ENCODE measurements at regions not wholly inside any gene's neighbourhood (a gene's known extent, or its start where the extent isn't known, plus 50 kb on each side); places are given as distances from the start of the nearest gene placed in this dataset.

GRCh38 chr16:6897876-6898485 is 434.7 kb upstream of the RBFOX1 start:
- DNase-seq (ENCODE audit: low spot score) (no peak), ATAC-seq (no peak), FAIRE-seq (no peak)
- no peak overlapping the region for H2AFZ ChIP-seq (ENCODE audit: low read length)
- POLR2A ChIA-PET, result no interaction called here
- H3K4me1 ChIP-seq (ENCODE audit: insufficient read depth, low read length), result no peaks in the 10 kb centered on the region
- H3K79me2 ChIP-seq (ENCODE audit: insufficient read depth, low read length), result no peaks in the 10 kb centered on the region
- no TSS peak for BruUV-seq (replicated peaks)
- H3K27ac ChIP-seq (ENCODE audit: extremely low read length, insufficient read depth, low read length), result no peak overlapping the region
- no peak overlapping the region for H3K4me2 ChIP-seq (ENCODE audit: low read depth, low read length)
- WGBS (ENCODE audit: low lambda C conversion rate), result 25% methylated on average over 8 of the region's 8 CpGs
- in situ Hi-C loops (cut with HindIII; ENCODE audit: extremely low pct_ligation_motif_present, low pct_unique_long_range_greater_than_20kb), result no loop called here
- no peak overlapping the region for H3K4me3 ChIP-seq (replicated peaks in 1 of 3; ENCODE audit: insufficient read depth in 1 of 3, low read depth in 2 of 3, low read length in 3 of 3)
- CTCF ChIA-PET (ENCODE audit: low intra/inter-chr PET ratio, low total read pairs), result no interaction called here
- no peaks in the 10 kb centered on the region for H3K36me3 ChIP-seq (replicated peaks in 1 of 2; ENCODE audit: control insufficient read depth in 1 of 2, insufficient read depth in 2 of 2, low read length in 2 of 2)
- H4K20me1 ChIP-seq (ENCODE audit: insufficient read depth, low read length), result no peaks in the 10 kb centered on the region
- TF ChIP-seq ZNF362 (CRISPR knock-in tag; IDR thresholded peaks at IDR 0.05; ENCODE audit: borderline replicate concordance), result no peak
- no peak for TF ChIP-seq FOXP1 (IDR thresholded peaks at IDR 0.05)
- TF ChIP-seq FOXP1 (CRISPR knock-in tag; IDR thresholded peaks at IDR 0.05), result no peak
- TF ChIP-seq KLF16 (CRISPR knock-in tag; IDR thresholded peaks at IDR 0.05), result no peak
- no peak for TF ChIP-seq EEA1 (CRISPR knock-in tag; IDR thresholded peaks at IDR 0.05; ENCODE audit: borderline replicate concordance)
- no peak for TF ChIP-seq ZNF17 (CRISPR knock-in tag; IDR thresholded peaks at IDR 0.05)
- TF ChIP-seq HOXD1 (CRISPR knock-in tag; IDR thresholded peaks at IDR 0.05), result no peak
- no peak for TF ChIP-seq JUNB (CRISPR knock-in tag; IDR thresholded peaks at IDR 0.05; ENCODE audit: borderline replicate concordance)
- TF ChIP-seq NRL (CRISPR knock-in tag; IDR thresholded peaks at IDR 0.05; ENCODE audit: borderline replicate concordance), result no peak
- TF ChIP-seq PCBP1 (IDR thresholded peaks at IDR 0.05; ENCODE audit: borderline replicate concordance, low read depth, low read length), result no peak
- TF ChIP-seq MTF1 (CRISPR knock-in tag; IDR thresholded peaks at IDR 0.05), result no peak
- no peak for TF ChIP-seq SMAD1 (CRISPR knock-in tag; IDR thresholded peaks at IDR 0.05; ENCODE audit: borderline replicate concordance, low read depth)
- no peak for TF ChIP-seq YEATS4 (CRISPR knock-in tag; IDR thresholded peaks at IDR 0.05; ENCODE audit: borderline replicate concordance)
- TF ChIP-seq IRX3 (CRISPR knock-in tag; IDR thresholded peaks at IDR 0.05; ENCODE audit: borderline replicate concordance, low read depth), result no peak
- TF ChIP-seq ZBTB10 (CRISPR knock-in tag; IDR thresholded peaks at IDR 0.05; ENCODE audit: borderline replicate concordance), result no peak
- no peak for TF ChIP-seq ZNF354B (CRISPR knock-in tag; IDR thresholded peaks at IDR 0.05)
- TF ChIP-seq HOMEZ (CRISPR knock-in tag; IDR thresholded peaks at IDR 0.05; ENCODE audit: low read depth), result no peak
- no peak for TF ChIP-seq RXRA (CRISPR knock-in tag; IDR thresholded peaks at IDR 0.05)
- no peak for TF ChIP-seq PRDM4 (CRISPR knock-in tag; IDR thresholded peaks at IDR 0.05; ENCODE audit: borderline replicate concordance)
- no peak overlapping the region for H3K9ac ChIP-seq (ENCODE audit: insufficient read depth, low read depth, low read length)
- H3K27me3 ChIP-seq (ENCODE audit: control insufficient read depth in 1 of 2, insufficient read depth in 2 of 2, low read length in 2 of 2), result no peaks in the 10 kb centered on the region
- peaks cover 18% of the 10 kb centered on the region for H3K9me3 ChIP-seq (ENCODE audit: low read length)
- intact Hi-C loops (cut with micrococcal nuclease; ENCODE audit: unreplicated experiment), result no loop called here

Data from HepG2 (cell line).